ENCODE measurements at regions not wholly inside any gene's neighbourhood (a gene's known extent, or its start where the extent isn't known, plus 50 kb on each side); places are given as distances from the start of the nearest gene placed in this dataset.

GRCh38 chr3:82938821-82939328 is 1177.4 kb upstream of the GBE1 start:
- no peak for DNase-seq

DNA sequence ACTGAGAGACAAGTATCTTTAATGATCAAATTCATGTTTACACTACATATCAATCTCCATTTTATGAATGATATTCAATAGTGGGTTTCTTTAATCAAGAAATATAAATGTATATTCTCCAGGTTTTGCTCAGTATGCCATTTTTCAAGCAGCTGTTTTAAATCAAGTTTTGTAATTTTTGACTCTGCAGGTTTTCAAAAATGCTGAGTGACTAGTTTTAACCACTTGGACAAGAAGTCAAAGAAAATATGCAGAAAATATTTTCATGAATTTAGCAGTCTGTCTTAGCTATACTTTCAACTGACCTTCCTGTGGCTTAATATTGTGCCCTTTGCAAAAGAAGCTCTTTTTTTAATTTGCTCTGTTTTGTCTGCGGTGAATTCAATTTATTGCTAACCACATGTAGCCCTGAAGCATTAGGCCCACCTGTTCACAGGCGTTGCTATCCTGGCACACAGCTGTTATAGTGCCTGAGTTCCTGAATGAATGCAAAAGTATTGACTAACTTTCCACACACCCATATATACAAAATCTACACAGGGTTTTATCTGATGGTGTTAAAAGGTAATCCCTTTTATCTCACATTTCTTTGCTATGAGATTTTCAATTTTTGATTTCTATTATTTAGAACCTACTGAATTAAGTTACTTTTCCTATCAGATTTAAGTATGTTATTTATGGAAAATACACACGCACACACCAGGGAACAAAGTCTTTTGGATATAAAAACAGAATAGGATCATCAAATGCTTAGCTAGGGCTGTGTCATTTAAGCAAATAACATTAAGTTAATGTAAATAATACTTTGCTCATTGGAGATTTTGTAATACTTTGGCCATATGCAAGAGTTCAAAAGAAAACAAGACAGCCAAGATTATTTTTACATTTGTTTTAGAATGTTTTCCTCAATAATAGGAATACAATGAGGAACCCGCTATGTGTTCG is 1166.1 kb upstream of the GBE1 start:
- DNase-seq, result no peak

- no peak for DNase-seq
These were observed 1129.6 kb upstream of the GBE1 start for GRCh38 chr3:82891028-82891427.

DNA sequence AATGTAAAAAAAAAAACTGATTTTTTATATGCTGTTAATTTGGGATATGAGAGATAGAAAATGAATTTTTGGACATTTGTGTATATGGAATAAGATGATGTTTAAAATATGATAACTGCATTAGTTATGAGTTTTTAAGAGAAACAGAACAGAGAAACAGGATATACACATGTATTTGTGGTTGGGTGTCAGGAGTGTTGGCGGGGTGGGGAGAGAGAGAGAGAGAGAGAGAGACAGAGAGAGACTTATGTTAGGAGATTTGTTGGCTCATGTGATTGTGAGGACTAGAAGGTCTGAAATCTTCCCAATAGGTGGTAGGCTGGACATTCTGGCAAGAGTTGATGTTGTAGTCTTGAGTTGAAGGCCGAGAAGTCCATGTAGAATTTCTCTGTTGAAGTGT is 1121.6 kb upstream of the GBE1 start:
- DNase-seq, result no peak

GRCh38 chr3:82875401-82875800 is 1114.0 kb upstream of the GBE1 start:
- DNase-seq, result no peak

DNA sequence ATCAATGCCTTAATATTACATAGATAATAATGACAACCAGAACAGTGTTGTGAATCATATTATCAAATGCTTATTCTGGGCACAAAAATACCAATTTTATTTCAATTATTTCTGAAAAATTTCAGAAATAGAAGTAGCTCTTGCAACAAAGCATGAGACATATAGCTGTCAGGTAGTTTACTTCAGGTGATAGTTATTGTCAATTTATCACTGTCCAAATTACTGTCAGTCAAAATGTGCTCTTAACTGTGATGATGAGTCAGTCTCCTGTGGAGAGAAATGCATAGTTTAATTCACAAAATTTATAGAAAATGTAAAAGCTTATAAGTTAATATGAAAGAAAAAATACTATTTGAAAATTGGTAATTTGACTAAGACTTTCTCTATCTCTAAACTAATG is 1078.4 kb upstream of the GBE1 start:
- DNase-seq, result no peak

DNA sequence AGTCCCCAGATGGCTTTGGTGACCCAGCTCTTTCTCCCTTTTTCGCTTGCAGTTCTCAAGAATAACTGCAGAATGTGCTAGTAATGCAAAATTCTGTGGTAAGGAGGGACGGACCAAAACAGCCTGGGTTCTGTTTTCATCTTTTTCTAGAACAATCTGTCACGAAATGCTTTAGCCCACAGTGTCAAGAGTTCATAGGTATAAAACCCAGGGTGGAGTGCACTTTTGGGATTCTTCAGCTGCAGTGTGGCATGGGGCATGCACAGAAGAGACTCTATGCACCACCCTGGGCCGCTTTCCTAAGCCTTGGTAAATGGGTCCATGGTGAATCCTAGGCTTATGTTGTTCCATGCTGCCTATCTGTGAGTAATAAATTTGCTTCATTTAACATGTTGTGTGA is 1072.7 kb upstream of the GBE1 start:
- DNase-seq, result no peak

DNA sequence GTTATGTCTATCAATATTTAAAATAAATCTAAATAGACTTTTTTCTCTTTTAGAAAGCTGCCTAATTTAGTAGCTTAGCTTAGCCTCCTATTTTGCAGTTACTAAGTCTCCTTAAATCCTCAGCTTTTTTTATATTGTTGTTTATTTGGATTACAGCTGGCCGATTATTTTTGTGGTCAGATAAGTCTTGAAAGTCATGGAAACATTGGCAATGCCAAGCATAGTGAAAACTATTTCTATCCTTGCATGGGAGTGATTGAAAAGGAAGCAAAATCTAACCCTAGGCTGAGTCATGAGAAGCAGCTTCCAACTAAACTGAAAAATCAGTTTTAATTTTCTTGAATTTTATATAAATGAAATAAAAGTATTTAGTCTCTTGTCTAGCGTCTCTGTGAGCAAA is 1063.0 kb upstream of the GBE1 start:
- no peak for DNase-seq

DNA sequence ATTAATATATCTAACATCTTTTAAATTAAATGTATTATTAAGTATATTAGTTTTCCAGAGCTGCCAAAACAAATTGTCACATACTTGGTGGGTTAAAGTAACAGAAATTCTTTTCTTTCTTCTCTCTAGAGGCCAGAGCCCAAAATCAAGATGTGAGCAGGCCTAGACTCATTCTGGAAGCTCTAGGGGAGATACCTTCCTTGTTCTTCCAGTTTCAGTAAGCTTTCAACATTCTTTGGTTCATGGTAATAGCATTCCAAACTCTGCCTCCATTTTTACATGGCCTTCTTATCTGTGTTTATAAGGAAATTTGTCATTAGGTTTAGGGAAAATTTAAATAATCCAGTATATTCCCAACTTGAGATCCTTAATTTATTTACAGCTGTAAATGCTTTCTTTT is 1054.6 kb upstream of the GBE1 start:
- DNase-seq, result no peak

DNA sequence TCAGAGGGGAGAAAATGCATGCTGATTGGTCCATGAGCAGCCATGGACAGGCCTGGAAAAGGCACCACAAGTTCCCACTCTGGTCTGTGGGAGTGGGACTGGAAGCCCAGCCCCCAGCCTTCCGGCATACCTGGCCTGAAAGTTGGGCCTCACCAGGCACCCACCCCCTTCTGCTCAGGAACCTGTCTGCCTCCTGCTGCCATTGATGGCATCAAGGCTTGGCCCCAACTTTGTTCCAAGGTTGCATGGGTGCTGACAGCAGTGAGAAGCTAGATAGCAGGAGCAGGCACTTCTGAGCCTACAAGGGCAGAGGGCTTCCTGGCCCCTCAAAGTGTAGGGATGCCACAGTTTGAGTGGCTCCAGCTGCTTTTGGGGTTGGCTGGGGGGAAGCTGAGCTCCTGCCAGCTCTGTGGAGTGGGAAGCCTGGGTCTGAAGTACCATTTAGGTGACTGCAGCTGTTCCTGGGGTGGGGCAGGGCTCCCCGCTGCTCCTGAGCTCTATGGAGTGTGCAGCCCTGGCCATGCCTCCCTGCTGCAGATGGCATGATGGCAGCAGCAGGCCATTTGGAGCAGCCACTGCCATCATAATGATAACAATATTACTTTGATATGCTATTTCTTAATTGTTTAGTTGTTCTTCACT is 1054.1 kb upstream of the GBE1 start:
- DNase-seq, result no peak

DNA sequence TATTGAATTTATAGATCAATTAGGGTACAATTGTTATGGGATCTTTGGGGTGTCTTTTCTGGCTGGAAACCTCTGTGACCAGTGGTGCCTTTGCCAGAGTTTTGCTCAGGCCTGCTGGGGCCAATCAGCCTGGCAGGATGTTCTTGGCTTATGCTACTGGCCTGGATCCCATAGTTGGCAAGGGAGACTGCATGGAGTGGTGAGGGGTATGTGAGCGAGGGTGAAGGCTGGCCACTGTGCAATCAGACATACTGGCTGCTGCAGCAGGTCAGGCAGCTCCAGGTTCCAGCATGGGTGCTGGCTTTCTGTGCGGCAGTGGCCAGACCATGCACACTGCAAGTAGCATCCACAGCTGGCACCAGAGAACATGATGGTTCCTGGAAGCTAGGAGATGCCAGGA is 1053.2 kb upstream of the GBE1 start:
- no peak for DNase-seq

DNA sequence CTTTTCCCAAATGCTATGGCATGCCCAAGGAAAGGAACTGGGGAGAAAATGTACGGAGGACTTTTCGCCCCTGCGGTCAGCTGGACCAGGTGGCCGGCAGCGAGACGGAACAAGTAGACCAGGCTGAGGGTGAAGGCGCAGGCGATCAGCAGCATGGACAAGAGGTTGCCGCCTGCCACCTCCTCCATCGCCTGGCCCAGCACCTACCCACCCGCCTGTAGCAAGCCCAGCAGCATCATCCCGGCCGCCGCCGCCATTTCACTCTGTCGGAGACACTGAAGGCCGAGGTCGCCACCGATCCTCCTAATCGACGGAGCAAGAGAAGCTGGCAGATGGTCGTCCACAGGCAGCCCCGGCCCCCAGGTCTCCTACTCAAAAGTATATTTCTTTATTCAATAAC is 1046.3 kb upstream of the GBE1 start:
- no peak for DNase-seq

DNA sequence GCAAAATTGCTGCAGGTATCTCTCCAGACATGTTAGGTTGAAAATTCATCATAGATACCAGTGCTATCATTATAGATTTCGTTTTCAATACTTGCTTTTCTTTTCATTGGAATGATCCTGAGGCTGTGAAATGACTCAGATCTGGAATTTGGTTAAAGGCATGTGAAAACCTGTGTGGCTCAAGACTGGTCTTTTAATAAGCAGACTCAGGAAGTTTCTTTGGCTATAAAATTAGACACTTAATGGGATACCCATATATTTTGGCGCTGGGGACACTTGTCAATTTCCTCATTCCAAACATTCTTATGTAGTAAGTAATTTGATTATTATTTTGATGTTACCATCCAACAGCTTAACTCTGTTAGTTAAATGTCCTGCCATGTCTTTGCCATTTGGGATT is 1041.1 kb upstream of the GBE1 start:
- DNase-seq, result no peak

DNA sequence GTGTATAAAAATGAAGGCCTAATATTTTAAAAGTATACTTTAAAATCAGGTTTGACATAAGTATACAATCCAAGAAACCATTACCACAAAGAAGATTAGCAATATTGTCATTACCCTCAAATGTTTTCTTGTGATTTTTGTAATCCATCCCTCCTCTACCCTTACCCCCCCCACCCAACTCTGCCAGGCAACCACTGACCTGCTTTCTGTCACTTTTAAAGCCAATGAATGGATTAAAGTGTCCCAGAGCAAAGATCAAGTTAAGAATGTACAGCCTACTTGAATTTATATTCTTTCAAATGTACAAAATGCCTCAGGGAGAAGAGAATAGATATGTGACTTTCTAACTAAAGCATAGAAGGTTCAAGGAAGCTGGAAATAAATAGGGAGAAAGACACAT is 1038.8 kb upstream of the GBE1 start:
- no peak for DNase-seq

DNA sequence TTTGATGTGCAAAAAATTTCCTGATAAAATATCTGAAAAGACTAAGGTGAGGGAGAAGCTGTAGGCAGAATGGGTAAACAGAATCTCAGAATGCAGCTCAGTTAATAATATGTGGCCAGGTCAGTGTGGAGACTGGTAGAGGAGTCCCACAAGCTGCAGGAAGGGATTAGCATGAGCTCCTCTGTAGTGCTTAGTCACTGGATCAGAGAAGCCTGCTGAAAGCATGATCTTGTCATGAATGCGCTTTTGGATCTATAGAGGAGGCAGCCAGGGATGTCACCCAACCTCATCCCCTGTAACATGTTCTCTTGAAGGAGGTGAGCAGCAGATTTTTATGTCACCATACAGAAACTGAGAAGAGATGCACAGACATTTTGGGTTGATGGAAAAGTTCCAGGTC is 1035.3 kb upstream of the GBE1 start:
- DNase-seq, result no peak

- DNase-seq, result no peak
These were observed 1029.8 kb upstream of the GBE1 start for GRCh38 chr3:82791241-82791640.

GRCh38 chr3:82790307-82791097 is 1029.1 kb upstream of the GBE1 start:
- no peak for DNase-seq

DNA sequence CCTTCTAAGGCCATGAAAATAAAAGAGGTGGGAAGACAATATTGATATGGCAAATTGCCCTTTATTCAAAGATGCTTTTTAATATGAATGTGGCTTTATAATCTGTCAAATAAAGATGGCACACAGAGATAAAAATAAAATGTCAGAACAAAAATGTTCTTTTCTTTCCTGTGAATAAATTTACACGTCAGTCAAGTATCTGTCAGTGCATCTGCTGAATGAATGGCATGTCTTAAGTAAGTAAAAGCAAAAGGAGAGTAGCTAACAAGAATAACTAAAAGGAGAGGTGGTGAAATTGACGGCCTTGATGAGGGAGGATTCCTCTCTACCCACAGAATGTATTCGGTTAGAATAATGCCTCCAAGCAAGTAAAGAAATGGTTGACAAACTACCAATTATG is 1021.7 kb upstream of the GBE1 start:
- no peak for DNase-seq

GRCh38 chr3:82773207-82773606 is 1011.8 kb upstream of the GBE1 start:
- DNase-seq, result no peak

DNA sequence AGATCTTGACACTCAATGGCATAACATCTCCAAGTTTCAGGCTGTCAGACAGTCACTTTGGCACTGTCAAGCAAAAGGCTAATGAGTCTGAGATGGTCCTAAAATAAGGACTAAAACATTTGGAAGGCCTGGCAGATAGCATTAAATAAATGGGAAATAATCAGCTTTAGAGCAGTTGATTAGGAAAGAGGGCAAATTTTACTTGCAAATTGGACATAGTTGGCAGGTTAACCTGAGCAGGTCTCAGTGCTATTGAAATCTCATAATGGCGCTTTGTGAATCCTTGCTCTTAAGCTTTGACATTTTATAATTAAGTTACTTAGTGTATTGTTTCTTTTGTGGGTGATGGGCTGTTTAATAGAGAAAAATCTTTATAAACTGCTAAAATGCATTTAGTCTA is 1003.1 kb upstream of the GBE1 start:
- DNase-seq, result no peak

- DNase-seq, result no peak
These were observed 1000.4 kb upstream of the GBE1 start for GRCh38 chr3:82761858-82762257.

GRCh38 chr3:82745544-82745943 is 984.1 kb upstream of the GBE1 start:
- DNase-seq, result no peak

DNA sequence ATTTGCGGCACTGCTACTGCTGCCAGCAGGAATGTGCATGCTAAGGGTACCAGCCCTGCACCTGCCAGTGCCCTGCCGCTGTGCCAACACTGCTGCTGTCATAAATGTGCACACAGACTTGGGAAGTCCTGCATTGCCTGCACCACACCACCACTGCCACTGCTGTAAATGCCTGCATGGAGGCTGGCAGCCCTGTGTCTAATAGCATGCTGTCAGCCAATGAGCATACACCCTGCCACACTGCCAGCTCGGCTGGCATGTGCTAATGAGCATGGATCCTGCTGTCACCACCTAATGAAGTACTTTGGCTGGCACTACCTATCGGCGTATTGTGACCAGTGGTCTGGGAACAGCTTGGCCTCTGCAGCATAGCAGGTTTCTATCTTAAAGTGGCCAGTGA is 981.8 kb upstream of the GBE1 start:
- no peak for DNase-seq

All from T-helper 9 cell (primary cell).